ENCODE measurements at regions not wholly inside any gene's neighbourhood (a gene's known extent, or its start where the extent isn't known, plus 50 kb on each side); places are given as distances from the start of the nearest gene placed in this dataset.

DNA sequence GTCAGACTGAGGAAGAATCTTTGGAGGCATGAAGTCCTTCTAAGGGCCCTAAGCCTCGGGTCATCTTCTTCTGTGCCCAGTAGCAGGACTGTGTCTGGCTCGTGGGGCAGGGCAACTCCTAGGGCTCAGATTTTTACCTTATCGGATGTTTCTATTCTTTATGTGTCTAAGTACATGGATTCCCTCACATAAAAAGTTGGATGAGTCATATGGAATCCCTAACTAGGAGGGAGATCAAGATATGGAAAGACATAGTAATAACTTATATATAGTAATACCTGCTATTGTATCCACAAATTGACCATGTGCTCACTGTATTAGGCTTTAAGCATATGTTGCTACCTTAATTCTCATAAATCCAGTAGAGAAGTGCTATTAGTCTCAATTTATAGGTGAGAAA, 364.5 kb upstream of the CAMK1G start:
- H3K4me1 ChIP-seq (ENCODE audit: insufficient read depth), result no peaks in the 10 kb centered on the region
- no peak for ATAC-seq
- H3K27ac ChIP-seq (ENCODE audit: low read depth), result no peak overlapping the region

More for the DNA sequence above, 364.5 kb upstream of the CAMK1G start:
- Histone ChIP-seq H3K79me2 (replicated peaks; ENCODE audit: insufficient read depth) (no peaks in the 10 kb centered on the region), H4K20me1 (replicated peaks; ENCODE audit: insufficient read depth) (no peaks in the 10 kb centered on the region), H3K4me3 (no peak overlapping the region), H3F3A (replicated peaks; ENCODE audit: low read depth) (no peaks in the 10 kb centered on the region), H3K9me2 (ENCODE audit: insufficient read depth) (0 out of 2 replicates have a peak, but pooled peaks cover 6% of the 10 kb centered on the region), H3K27me3 (ENCODE audit: insufficient read depth) (no peaks in the 10 kb centered on the region), H3K36me3 (ENCODE audit: insufficient read depth) (no peaks in the 10 kb centered on the region), H2AFZ (no peak overlapping the region), H3K4me2 (no peak overlapping the region)
- Mint-ChIP-seq H3K27me3 (ENCODE audit: insufficient read depth, low read depth, poor library complexity) (peaks cover 4% of the 10 kb centered on the region), H3K9me3 (no peaks in the 10 kb centered on the region), H3K4me1 (no peaks in the 10 kb centered on the region), H3K4me3 (no peak overlapping the region), H3K27ac (no peak overlapping the region), H3K36me3 (ENCODE audit: low read depth) (no peaks in the 10 kb centered on the region)
- TF ChIP-seq ZNF114 (CRISPR knock-in tag; IDR thresholded peaks at IDR 0.05) (no peak), ZNF331 (CRISPR knock-in tag; IDR thresholded peaks at IDR 0.05; ENCODE audit: low read depth) (no peak), EZH2phosphoT487 (IDR thresholded peaks at IDR 0.05; ENCODE audit: unreplicated experiment) (no peak), STAT1 (IDR thresholded peaks at IDR 0.05; ENCODE audit: unreplicated experiment) (no peak), EZH2 (IDR thresholded peaks at IDR 0.05; ENCODE audit: low read depth, unreplicated experiment) (no peak), CREB1 (CRISPR knock-in tag; IDR thresholded peaks at IDR 0.05; ENCODE audit: low read depth) (no peak), POLR2AphosphoS5 (IDR thresholded peaks at IDR 0.05; ENCODE audit: low read depth) (no peak)
- TF ChIP-seq, protein P1, sequence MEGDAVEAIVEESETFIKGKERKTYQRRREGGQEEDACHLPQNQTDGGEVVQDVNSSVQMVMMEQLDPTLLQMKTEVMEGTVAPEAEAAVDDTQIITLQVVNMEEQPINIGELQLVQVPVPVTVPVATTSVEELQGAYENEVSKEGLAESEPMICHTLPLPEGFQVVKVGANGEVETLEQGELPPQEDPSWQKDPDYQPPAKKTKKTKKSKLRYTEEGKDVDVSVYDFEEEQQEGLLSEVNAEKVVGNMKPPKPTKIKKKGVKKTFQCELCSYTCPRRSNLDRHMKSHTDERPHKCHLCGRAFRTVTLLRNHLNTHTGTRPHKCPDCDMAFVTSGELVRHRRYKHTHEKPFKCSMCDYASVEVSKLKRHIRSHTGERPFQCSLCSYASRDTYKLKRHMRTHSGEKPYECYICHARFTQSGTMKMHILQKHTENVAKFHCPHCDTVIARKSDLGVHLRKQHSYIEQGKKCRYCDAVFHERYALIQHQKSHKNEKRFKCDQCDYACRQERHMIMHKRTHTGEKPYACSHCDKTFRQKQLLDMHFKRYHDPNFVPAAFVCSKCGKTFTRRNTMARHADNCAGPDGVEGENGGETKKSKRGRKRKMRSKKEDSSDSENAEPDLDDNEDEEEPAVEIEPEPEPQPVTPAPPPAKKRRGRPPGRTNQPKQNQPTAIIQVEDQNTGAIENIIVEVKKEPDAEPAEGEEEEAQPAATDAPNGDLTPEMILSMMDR (conservative IDR thresholded peaks at IDR 0.05; ENCODE audit: low read depth in 2 of 2), result no peak
- TF ChIP-seq, protein P2, sequence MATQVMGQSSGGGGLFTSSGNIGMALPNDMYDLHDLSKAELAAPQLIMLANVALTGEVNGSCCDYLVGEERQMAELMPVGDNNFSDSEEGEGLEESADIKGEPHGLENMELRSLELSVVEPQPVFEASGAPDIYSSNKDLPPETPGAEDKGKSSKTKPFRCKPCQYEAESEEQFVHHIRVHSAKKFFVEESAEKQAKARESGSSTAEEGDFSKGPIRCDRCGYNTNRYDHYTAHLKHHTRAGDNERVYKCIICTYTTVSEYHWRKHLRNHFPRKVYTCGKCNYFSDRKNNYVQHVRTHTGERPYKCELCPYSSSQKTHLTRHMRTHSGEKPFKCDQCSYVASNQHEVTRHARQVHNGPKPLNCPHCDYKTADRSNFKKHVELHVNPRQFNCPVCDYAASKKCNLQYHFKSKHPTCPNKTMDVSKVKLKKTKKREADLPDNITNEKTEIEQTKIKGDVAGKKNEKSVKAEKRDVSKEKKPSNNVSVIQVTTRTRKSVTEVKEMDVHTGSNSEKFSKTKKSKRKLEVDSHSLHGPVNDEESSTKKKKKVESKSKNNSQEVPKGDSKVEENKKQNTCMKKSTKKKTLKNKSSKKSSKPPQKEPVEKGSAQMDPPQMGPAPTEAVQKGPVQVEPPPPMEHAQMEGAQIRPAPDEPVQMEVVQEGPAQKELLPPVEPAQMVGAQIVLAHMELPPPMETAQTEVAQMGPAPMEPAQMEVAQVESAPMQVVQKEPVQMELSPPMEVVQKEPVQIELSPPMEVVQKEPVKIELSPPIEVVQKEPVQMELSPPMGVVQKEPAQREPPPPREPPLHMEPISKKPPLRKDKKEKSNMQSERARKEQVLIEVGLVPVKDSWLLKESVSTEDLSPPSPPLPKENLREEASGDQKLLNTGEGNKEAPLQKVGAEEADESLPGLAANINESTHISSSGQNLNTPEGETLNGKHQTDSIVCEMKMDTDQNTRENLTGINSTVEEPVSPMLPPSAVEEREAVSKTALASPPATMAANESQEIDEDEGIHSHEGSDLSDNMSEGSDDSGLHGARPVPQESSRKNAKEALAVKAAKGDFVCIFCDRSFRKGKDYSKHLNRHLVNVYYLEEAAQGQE (IDR thresholded peaks at IDR 0.05; ENCODE audit: unreplicated experiment), result no peak
- TF ChIP-seq, protein P3, sequence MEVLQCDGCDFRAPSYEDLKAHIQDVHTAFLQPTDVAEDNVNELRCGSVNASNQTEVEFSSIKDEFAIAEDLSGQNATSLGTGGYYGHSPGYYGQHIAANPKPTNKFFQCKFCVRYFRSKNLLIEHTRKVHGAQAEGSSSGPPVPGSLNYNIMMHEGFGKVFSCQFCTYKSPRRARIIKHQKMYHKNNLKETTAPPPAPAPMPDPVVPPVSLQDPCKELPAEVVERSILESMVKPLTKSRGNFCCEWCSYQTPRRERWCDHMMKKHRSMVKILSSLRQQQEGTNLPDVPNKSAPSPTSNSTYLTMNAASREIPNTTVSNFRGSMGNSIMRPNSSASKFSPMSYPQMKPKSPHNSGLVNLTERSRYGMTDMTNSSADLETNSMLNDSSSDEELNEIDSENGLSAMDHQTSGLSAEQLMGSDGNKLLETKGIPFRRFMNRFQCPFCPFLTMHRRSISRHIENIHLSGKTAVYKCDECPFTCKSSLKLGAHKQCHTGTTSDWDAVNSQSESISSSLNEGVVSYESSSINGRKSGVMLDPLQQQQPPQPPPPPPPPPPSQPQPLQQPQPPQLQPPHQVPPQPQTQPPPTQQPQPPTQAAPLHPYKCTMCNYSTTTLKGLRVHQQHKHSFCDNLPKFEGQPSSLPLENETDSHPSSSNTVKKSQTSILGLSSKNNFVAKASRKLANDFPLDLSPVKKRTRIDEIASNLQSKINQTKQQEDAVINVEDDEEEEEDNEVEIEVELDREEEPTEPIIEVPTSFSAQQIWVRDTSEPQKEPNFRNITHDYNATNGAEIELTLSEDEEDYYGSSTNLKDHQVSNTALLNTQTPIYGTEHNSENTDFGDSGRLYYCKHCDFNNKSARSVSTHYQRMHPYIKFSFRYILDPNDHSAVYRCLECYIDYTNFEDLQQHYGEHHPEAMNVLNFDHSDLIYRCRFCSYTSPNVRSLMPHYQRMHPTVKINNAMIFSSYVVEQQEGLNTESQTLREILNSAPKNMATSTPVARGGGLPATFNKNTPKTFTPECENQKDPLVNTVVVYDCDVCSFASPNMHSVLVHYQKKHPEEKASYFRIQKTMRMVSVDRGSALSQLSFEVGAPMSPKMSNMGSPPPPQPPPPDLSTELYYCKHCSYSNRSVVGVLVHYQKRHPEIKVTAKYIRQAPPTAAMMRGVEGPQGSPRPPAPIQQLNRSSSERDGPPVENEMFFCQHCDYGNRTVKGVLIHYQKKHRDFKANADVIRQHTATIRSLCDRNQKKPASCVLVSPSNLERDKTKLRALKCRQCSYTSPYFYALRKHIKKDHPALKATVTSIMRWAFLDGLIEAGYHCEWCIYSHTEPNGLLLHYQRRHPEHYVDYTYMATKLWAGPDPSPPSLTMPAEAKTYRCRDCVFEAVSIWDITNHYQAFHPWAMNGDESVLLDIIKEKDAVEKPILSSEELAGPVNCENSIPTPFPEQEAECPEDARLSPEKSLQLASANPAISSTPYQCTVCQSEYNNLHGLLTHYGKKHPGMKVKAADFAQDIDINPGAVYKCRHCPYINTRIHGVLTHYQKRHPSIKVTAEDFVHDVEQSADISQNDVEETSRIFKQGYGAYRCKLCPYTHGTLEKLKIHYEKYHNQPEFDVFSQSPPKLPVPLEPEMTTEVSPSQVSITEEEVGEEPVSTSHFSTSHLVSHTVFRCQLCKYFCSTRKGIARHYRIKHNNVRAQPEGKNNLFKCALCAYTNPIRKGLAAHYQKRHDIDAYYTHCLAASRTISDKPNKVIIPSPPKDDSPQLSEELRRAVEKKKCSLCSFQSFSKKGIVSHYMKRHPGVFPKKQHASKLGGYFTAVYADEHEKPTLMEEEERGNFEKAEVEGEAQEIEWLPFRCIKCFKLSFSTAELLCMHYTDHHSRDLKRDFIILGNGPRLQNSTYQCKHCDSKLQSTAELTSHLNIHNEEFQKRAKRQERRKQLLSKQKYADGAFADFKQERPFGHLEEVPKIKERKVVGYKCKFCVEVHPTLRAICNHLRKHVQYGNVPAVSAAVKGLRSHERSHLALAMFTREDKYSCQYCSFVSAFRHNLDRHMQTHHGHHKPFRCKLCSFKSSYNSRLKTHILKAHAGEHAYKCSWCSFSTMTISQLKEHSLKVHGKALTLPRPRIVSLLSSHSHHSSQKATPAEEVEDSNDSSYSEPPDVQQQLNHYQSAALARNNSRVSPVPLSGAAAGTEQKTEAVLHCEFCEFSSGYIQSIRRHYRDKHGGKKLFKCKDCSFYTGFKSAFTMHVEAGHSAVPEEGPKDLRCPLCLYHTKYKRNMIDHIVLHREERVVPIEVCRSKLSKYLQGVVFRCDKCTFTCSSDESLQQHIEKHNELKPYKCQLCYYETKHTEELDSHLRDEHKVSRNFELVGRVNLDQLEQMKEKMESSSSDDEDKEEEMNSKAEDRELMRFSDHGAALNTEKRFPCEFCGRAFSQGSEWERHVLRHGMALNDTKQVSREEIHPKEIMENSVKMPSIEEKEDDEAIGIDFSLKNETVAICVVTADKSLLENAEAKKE (CRISPR knock-in tag; IDR thresholded peaks at IDR 0.05), result no peak
- TF ChIP-seq, protein P4, sequence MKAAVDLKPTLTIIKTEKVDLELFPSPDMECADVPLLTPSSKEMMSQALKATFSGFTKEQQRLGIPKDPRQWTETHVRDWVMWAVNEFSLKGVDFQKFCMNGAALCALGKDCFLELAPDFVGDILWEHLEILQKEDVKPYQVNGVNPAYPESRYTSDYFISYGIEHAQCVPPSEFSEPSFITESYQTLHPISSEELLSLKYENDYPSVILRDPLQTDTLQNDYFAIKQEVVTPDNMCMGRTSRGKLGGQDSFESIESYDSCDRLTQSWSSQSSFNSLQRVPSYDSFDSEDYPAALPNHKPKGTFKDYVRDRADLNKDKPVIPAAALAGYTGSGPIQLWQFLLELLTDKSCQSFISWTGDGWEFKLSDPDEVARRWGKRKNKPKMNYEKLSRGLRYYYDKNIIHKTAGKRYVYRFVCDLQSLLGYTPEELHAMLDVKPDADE (IDR thresholded peaks at IDR 0.05), result no peak
- DNase-seq (ENCODE audit: low spot score), result no peak

All from GM23338 (cell line).